ENCODE measurements at regions not wholly inside any gene's neighbourhood (a gene's known extent, or its start where the extent isn't known, plus 50 kb on each side); places are given as distances from the start of the nearest gene placed in this dataset.

- TF ChIP-seq, protein P1, sequence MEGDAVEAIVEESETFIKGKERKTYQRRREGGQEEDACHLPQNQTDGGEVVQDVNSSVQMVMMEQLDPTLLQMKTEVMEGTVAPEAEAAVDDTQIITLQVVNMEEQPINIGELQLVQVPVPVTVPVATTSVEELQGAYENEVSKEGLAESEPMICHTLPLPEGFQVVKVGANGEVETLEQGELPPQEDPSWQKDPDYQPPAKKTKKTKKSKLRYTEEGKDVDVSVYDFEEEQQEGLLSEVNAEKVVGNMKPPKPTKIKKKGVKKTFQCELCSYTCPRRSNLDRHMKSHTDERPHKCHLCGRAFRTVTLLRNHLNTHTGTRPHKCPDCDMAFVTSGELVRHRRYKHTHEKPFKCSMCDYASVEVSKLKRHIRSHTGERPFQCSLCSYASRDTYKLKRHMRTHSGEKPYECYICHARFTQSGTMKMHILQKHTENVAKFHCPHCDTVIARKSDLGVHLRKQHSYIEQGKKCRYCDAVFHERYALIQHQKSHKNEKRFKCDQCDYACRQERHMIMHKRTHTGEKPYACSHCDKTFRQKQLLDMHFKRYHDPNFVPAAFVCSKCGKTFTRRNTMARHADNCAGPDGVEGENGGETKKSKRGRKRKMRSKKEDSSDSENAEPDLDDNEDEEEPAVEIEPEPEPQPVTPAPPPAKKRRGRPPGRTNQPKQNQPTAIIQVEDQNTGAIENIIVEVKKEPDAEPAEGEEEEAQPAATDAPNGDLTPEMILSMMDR (IDR thresholded peaks at IDR 0.05), result no peak
- TF ChIP-seq EZH2 (IDR thresholded peaks at IDR 0.05; ENCODE audit: borderline replicate concordance, insufficient read depth, low read depth, low read length, poor library complexity, severe bottlenecking), result no peak
Observed at GRCh38 chr7:156032973-156033372, 220.7 kb upstream of the SHH start.

All from B cell (primary cell).